Kidney (tissue), 13 donors: ENCODE measurements at regions not wholly inside any gene's neighbourhood (a gene's known extent, or its start where the extent isn't known, plus 50 kb on each side); places are given as distances from the start of the nearest gene placed in this dataset.

ENCODE experiments used
- DNase-seq, 5 donors: peaks; one replicate each; pipeline ENCODE4 v3.0.0-alpha.2; 2013 to 2020
- FAIRE-seq: peaks from 2 replicates; lab custom pipeline; 2012; peaks lifted over from hg19 to GRCh38; lab: Jason Lieb, UNC
- H3K27ac ChIP-seq, 2 donors: one replicate each; pipeline ENCODE4 v1.7.0; 2013; ENCODE audit warnings: low read depth in 2 of 2, low read length in 2 of 2, inconsistent platforms in 1 of 2
- H3K27me3 ChIP-seq: one replicate; pipeline ENCODE4 v1.7.1; 2013; ENCODE audit warnings: low read length, inconsistent platforms; ENCODE audit not compliant: control insufficient read depth, insufficient read depth
- H3K36me3 ChIP-seq, 3 donors: one replicate each; pipeline versions ENCODE4 v1.7.0 to v1.7.1; 2013; ENCODE audit warnings: low read length in 3 of 3, control low read depth in 1 of 3, inconsistent platforms in 1 of 3; ENCODE audit not compliant: insufficient read depth in 3 of 3, control insufficient read depth in 2 of 3
- H3K4me1 ChIP-seq, 3 donors: one replicate each; pipeline versions ENCODE4 v1.7.0 to v1.7.1; 2013; ENCODE audit warnings: low read length in 3 of 3, inconsistent platforms in 1 of 3, low read depth in 1 of 3; ENCODE audit not compliant: control insufficient read depth in 2 of 3, insufficient read depth in 2 of 3
- H3K4me3 ChIP-seq, 3 donors: one replicate each; pipeline versions ENCODE4 v1.7.0 to v1.8.1; 2013; ENCODE audit warnings: low read length in 3 of 3, control low read depth in 1 of 3, inconsistent platforms in 1 of 3
- H3K9ac ChIP-seq, 3 donors: one replicate each; pipeline versions ENCODE4 v1.7.0 to v1.7.1; 2013; ENCODE audit warnings: low read length in 3 of 3, control low read depth in 1 of 3, inconsistent platforms in 1 of 3
- H3K9me3 ChIP-seq, 3 donors: one replicate each; pipeline versions ENCODE4 v1.7.0 to v1.7.1; 2013; ENCODE audit warnings: low read length in 3 of 3, control low read depth in 1 of 3, inconsistent platforms in 1 of 3; ENCODE audit not compliant: control insufficient read depth in 2 of 3, insufficient read depth in 1 of 3
- CTCF ChIP-seq: IDR thresholded peaks from 3 replicates; pipeline ENCODE4 v1.5.1; 2012; ENCODE audit warnings: mild to moderate bottlenecking, moderate library complexity, borderline replicate concordance; ENCODE audit not compliant: insufficient read depth; ENCODE audit errors: extremely low read depth
- intact Hi-C: fragments of 100-400 bp; cut with DNase I; formaldehyde crosslinking; loops from one replicate; pipeline ENCODE4 v1.11.1; 2022
- donor health status: control.
- donor health status: control.
- donor health status: control.
- donor health status: control.
- donor health status: control.
- donor health status: DM: yes; HTN: yes; CAD: no.
- donor health status: Normal renal cell carcinoma (clear cell type).

- intact Hi-C loops: no loop called here
- TF ChIP-seq CTCF: no peak
- H3K9ac ChIP-seq: no peak overlapping the region
- no peak overlapping the region for H3K27ac ChIP-seq
- peaks cover 0 to 5% (median 0%) of the 10 kb centered on the region in 3 donors for H3K4me1 ChIP-seq
- H3K9me3 ChIP-seq: no peaks in the 10 kb centered on the region
- H3K27me3 ChIP-seq: no peaks in the 10 kb centered on the region
- no peak for DNase-seq
- no peaks in the 10 kb centered on the region for H3K36me3 ChIP-seq
- no peak overlapping the region for H3K4me3 ChIP-seq
- no peak for FAIRE-seq
Observed at GRCh38 chr3:107236655-107237337, 140.4 kb upstream of the CCDC54 start.

GRCh38 chr3:107238787-107239186 lies 138.5 kb upstream of the CCDC54 start:
- Histone ChIP-seq H3K27ac (no peak overlapping the region), H3K27me3 (no peaks in the 10 kb centered on the region), H3K36me3 (no peaks in the 10 kb centered on the region), H3K9ac (no peak overlapping the region), H3K4me1 (peaks cover 0 to 5% (median 0%) of the 10 kb centered on the region in 3 donors), H3K4me3 (no peak overlapping the region), H3K9me3 (no peaks in the 10 kb centered on the region)
- TF ChIP-seq CTCF: no peak
- FAIRE-seq: no peak
- intact Hi-C loops: no loop called here
- DNase-seq: no peak

- H3K27ac ChIP-seq: no peak overlapping the region
- no peaks in the 10 kb centered on the region for H3K27me3 ChIP-seq
- peak overlapping the region in 1 of 3 donors; percentile 85 for H3K9ac ChIP-seq
- TF ChIP-seq CTCF: no peak
- FAIRE-seq (no peak), DNase-seq (no peak)
- H3K36me3 ChIP-seq: no peaks in the 10 kb centered on the region
- no peaks in the 10 kb centered on the region for H3K9me3 ChIP-seq
- H3K4me3 ChIP-seq: no peak overlapping the region
- H3K4me1 ChIP-seq: peaks cover 0 to 5% (median 0%) of the 10 kb centered on the region in 3 donors
- intact Hi-C loops: no loop called here
Observed at GRCh38 chr3:107239703-107240102, 137.5 kb upstream of the CCDC54 start.
